Tibial nerve (tissue), 4 donors: ENCODE measurements at regions not wholly inside any gene's neighbourhood (a gene's known extent, or its start where the extent isn't known, plus 50 kb on each side); places are given as distances from the start of the nearest gene placed in this dataset.

Source experiments
- DNase-seq, 2 donors: peaks; one replicate each; pipeline ENCODE4 v3.0.0-alpha.2; 2019; ENCODE audit warnings: low spot score in 2 of 2
- H3K27ac ChIP-seq, 4 donors: fragments of 200-600 bp; sonication (generic) in 3 of 4; one replicate each; pipeline ENCODE4 v1.5.1; 2017 to 2019; ENCODE audit warnings: mild to moderate bottlenecking in 1 of 4
- H3K27me3 ChIP-seq, 2 donors: fragments of 200-600 bp; sonication (generic) in 1 of 2; one replicate each; pipeline versions ENCODE4 v1.5.1 to v1.6.0; 2017 to 2019
- H3K36me3 ChIP-seq, 3 donors: fragments of 200-600 bp; sonication (generic); one replicate each; pipeline ENCODE4 v1.5.1; 2018 to 2019
- H3K4me1 ChIP-seq, 4 donors: fragments of 200-600 bp; sonication (generic) in 3 of 4; one replicate each; pipeline ENCODE4 v1.5.1; 2017 to 2019
- H3K4me3 ChIP-seq, 4 donors: fragments of 200-600 bp; sonication (generic) in 3 of 4; one replicate each; pipeline ENCODE4 v1.5.1; 2017 to 2019; ENCODE audit warnings: mild to moderate bottlenecking in 1 of 4, moderate library complexity in 1 of 4
- H3K9me3 ChIP-seq, 4 donors: fragments of 200-600 bp; sonication (generic) in 3 of 4; one replicate each; pipeline ENCODE4 v1.5.1; 2017 to 2019
- CTCF ChIP-seq, 5 experiments: fragments of 200-600 bp in 3 of 5; fragments of 450-650 bp in 2 of 5; sonication (generic) in 3 of 5; IDR thresholded peaks; one replicate each; pipeline ENCODE4 v1.5.1; 2016 to 2019; ENCODE audit warnings: antibody characterized with exemption in 5 of 5, mild to moderate bottlenecking in 3 of 5, moderate library complexity in 2 of 5
- EP300 ChIP-seq, 2 donors: sonication (generic); formaldehyde crosslinking; IDR thresholded peaks; one replicate each; pipeline ENCODE4 v1.6.1; 2017; ENCODE audit warnings: antibody characterized with exemption in 2 of 2, mild to moderate bottlenecking in 1 of 2
- POLR2A ChIP-seq, 2 donors: fragments of 450-650 bp; IDR thresholded peaks; one replicate each; pipeline ENCODE4 v1.6.1; 2017; ENCODE audit warnings: antibody characterized with exemption in 2 of 2, mild to moderate bottlenecking in 2 of 2, moderate library complexity in 2 of 2
- WGBS, 2 donors: methylation state at CpG; one replicate each; pipeline ENCODE4 v1.1.5; 2018; 5-methylcytosine and 5-hydroxymethylcytosine counted together

GRCh38 chr16:65961476-65962143, 404.9 kb upstream of the CDH5 start:
- Histone ChIP-seq H3K36me3 (no peaks in the 10 kb centered on the region), H3K9me3 (no peaks in the 10 kb centered on the region), H3K4me3 (no peak overlapping the region), H3K4me1 (no peaks in the 10 kb centered on the region), H3K27me3 (no peaks in the 10 kb centered on the region), H3K27ac (no peak overlapping the region)
- 56 to 64% methylated on average over 4 of the region's 4 CpGs for WGBS, 2 donors
- TF ChIP-seq POLR2A (IDR thresholded peaks at IDR 0.05) (no peak), EP300 (IDR thresholded peaks at IDR 0.05) (no peak), CTCF (IDR thresholded peaks at IDR 0.05) (no peak)
- DNase-seq = no peak

- Histone ChIP-seq H3K4me3 (no peak overlapping the region), H3K27ac (no peak overlapping the region), H3K27me3 (no peaks in the 10 kb centered on the region), H3K9me3 (no peaks in the 10 kb centered on the region), H3K36me3 (no peaks in the 10 kb centered on the region), H3K4me1 (no peaks in the 10 kb centered on the region)
- DNase-seq = no peak
- TF ChIP-seq EP300 (IDR thresholded peaks at IDR 0.05) (no peak), CTCF (IDR thresholded peaks at IDR 0.05) (no peak), POLR2A (IDR thresholded peaks at IDR 0.05) (no peak)
- WGBS, 2 donors = 89 to 96% methylated on average over 2 of the region's 2 CpGs
Observed at GRCh38 chr16:65959983-65960382, 406.5 kb upstream of the CDH5 start.

- no peak for TF ChIP-seq CTCF (IDR thresholded peaks at IDR 0.05)
- no peaks in the 10 kb centered on the region for H3K36me3 ChIP-seq
- H3K4me3 ChIP-seq = no peak overlapping the region
- WGBS, 2 donors = 66 to 68% methylated on average over 3 of the region's 3 CpGs
- H3K4me1 ChIP-seq = no peaks in the 10 kb centered on the region
- no peaks in the 10 kb centered on the region for H3K27me3 ChIP-seq
- H3K27ac ChIP-seq = no peak overlapping the region
- H3K9me3 ChIP-seq = no peaks in the 10 kb centered on the region
- no peak for DNase-seq
Observed at GRCh38 chr16:65958086-65958485, 408.4 kb upstream of the CDH5 start.

- Histone ChIP-seq H3K27ac (no peak overlapping the region), H3K9me3 (no peaks in the 10 kb centered on the region), H3K27me3 (no peaks in the 10 kb centered on the region), H3K36me3 (no peaks in the 10 kb centered on the region), H3K4me1 (no peaks in the 10 kb centered on the region), H3K4me3 (no peak overlapping the region)
- TF ChIP-seq POLR2A (IDR thresholded peaks at IDR 0.05) = no peak
- TF ChIP-seq CTCF (IDR thresholded peaks at IDR 0.05) = no peak
- no peak for TF ChIP-seq EP300 (IDR thresholded peaks at IDR 0.05)
- no peak for DNase-seq
- WGBS, 2 donors = 76 to 89% methylated on average over 1 of the region's 1 CpG
Observed at GRCh38 chr16:65956100-65956499, 410.4 kb upstream of the CDH5 start.

GRCh38 chr16:65954446-65954845, 412.0 kb upstream of the CDH5 start:
- no peaks in the 10 kb centered on the region for H3K4me1 ChIP-seq
- no peaks in the 10 kb centered on the region for H3K36me3 ChIP-seq
- H3K9me3 ChIP-seq = no peaks in the 10 kb centered on the region
- H3K27me3 ChIP-seq = no peaks in the 10 kb centered on the region
- WGBS, 2 donors = 100% methylated on average over 2 of the region's 2 CpGs
- no peak overlapping the region for H3K27ac ChIP-seq
- no peak for DNase-seq
- H3K4me3 ChIP-seq = no peak overlapping the region
- TF ChIP-seq EP300 (IDR thresholded peaks at IDR 0.05) = no peak
- TF ChIP-seq CTCF (IDR thresholded peaks at IDR 0.05) = no peak
- no peak for TF ChIP-seq POLR2A (IDR thresholded peaks at IDR 0.05)
